Limb (tissue), 2 donors: ENCODE measurements at regions not wholly inside any gene's neighbourhood (a gene's known extent, or its start where the extent isn't known, plus 50 kb on each side); places are given as distances from the start of the nearest gene placed in this dataset.

Source experiments
- DNase-seq, 2 donors: peaks; one replicate each; pipeline ENCODE4 v3.0.0-alpha.2; 2016; ENCODE audit errors: extremely low spot score in 2 of 2

- DNase-seq: peak; percentile 47 to 78
Measured at GRCh38 chr2:16281451-16282335, 341.3 kb downstream of the MYCN start.

GRCh38 chr2:16280081-16280480, 339.7 kb downstream of the MYCN start:
- no peak for DNase-seq

- no peak for DNase-seq
Measured at GRCh38 chr2:16279641-16280040, 339.3 kb downstream of the MYCN start.

GRCh38 chr2:16279201-16279570, 338.8 kb downstream of the MYCN start:
- no peak for DNase-seq

- DNase-seq: no peak
Measured at GRCh38 chr2:16278421-16279200, 338.3 kb downstream of the MYCN start.

GRCh38 chr2:16277117-16277516, 336.8 kb downstream of the MYCN start:
- DNase-seq: no peak

GRCh38 chr2:16275661-16276060, 335.3 kb downstream of the MYCN start:
- DNase-seq: no peak

- DNase-seq: no peak
Measured at GRCh38 chr2:16275131-16275530, 334.8 kb downstream of the MYCN start.

GRCh38 chr2:16273111-16273510, 332.8 kb downstream of the MYCN start:
- no peak for DNase-seq

- no peak for DNase-seq
Measured at GRCh38 chr2:16272038-16272788, 331.9 kb downstream of the MYCN start.

- DNase-seq: no peak
Measured at GRCh38 chr2:16271231-16271896, 331.0 kb downstream of the MYCN start.

GRCh38 chr2:16270441-16270840, 330.1 kb downstream of the MYCN start:
- DNase-seq: no peak

- DNase-seq: no peak
Measured at GRCh38 chr2:16268301-16269000, 328.1 kb downstream of the MYCN start.

- no peak for DNase-seq
Measured at GRCh38 chr2:16266571-16266970, 326.2 kb downstream of the MYCN start.

- DNase-seq: no peak
Measured at GRCh38 chr2:16264931-16265540, 324.7 kb downstream of the MYCN start.

- DNase-seq: no peak
Measured at GRCh38 chr2:16264491-16264890, 324.1 kb downstream of the MYCN start.

- no peak for DNase-seq
Measured at GRCh38 chr2:16263241-16263890, 323.0 kb downstream of the MYCN start.

- no peak for DNase-seq
Measured at GRCh38 chr2:16262526-16263178, 322.3 kb downstream of the MYCN start.

GRCh38 chr2:16261791-16262190, 321.4 kb downstream of the MYCN start:
- peak in 1 of 2 donors; percentile 9 for DNase-seq
